Renal pelvis (tissue), 1 donor: ENCODE measurements at regions not wholly inside any gene's neighbourhood (a gene's known extent, or its start where the extent isn't known, plus 50 kb on each side); places are given as distances from the start of the nearest gene placed in this dataset.
A peak's percentile ranks its signal among the peaks of the same experiment; 100 is the strongest.

Experiments used
- DNase-seq: peaks from one replicate; pipeline ENCODE4 v3.0.0-alpha.2; 2013

DNA sequence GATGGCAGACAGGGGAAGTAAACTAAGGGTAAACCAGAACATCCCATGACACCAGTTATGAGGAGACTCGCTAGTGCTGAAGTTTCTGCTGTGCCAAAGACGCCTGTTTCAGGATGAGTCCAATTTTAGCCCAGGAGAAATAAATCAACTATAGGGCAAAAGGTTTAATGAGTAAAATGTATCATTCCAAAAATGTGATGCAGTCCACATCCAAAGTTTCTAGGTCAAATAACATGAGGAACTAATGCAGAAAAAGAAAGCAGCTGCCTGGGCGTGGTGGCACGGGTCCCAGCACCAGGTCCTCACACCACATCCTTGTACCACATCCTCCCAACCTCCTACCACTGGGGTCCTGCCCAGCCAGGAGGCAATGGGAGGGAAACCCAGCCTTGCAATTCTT, 126.9 kb upstream of the CTAGE1 start:
- no peak for DNase-seq

DNA sequence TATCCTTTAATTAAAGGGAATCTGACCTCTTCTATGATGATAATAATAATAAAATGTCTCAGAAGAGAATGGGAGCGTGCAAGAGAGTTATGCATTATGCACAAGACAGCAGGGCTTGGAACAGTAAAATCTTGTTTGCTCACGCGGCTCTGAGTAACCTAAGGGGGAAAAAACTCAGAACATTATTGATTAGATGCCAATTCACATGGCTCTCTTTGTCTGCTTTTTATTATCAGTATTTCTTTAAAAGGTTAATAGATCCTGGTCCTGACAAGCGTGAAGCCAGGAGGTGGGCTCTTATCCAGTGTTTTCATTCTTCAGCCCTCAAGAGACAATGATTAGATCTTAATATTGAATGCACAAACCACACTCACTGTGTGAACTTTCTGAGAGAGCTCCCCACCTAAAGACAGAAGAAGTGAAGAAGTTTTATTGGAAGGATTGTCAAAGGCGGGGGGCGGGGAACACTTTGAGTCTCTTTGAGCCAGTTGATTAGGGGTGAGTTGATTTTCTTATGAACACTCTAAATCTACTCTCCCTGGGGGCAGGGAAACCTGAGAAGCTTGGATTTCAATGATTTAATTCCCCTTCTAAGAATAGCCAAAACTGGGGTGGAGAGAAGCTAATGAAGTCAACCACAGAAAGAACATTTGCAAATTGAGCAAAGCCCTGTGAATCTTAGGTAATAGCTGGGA, 127.5 kb upstream of the CTAGE1 start:
- DNase-seq, result no peak

DNA sequence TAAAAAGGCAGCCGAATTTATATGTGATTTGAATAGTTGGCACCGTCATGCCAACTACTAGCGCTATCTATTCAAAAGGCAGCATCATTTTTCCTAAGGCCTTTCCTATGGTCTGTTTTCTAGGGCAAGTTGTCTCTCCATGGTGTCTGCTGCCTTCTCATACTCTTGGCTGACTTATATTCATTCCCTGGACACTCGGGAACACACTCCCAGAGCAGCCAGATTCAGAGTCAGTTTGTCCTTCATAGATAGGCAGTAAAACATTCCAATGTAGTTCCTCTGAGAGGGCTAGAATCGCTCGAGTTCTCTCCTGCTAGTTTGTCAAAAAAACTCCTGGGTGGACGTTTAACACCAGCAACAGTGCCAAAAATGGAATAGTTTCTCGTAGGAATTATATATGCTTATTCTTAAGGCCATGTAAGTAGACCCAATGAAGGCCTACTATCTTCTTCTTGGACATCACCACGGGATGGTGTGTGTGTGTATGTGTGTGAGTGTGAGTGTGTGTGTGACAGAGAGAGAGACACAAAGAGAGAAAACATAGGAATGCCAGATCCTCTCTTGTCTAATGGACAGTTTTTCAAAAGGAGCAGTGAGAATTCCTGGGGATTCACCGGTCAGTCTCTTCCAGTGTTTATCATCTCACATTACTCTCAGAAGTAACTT, 129.3 kb upstream of the CTAGE1 start:
- DNase-seq, result no peak

GRCh38 chr18:22547807-22548561, 130.3 kb upstream of the CTAGE1 start:
- no peak for DNase-seq

DNA sequence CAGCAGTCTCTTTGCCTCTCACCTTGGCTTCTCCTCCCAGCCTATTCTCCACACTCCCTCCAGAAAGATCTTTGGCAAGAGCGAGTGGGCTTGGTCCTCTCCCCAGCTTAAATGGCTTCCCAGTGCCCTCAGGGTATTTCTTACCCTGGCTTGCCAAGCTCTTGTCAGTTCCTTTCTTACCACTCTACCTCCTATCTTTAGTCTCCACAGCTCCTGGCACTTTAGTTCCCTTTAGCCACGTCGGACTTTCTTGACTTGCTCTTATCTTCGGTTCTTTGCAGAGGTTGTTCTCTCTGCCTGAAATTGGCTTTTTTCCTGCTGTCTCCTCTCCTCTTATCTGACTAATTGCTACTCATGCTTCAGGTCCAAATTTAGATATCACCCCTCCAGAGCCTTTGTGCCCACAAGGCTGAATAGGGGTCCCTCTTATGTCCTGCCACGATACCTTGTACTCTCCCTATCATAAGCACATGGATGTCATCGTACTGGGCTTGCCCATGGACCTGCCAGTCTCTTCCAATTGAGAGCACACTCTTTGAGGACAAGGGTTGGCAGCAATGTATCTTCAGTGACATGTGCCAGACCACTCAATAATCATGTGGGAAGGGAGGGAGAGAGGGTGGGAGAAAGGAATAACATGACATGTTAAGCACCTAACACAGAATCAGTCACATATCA, 131.7 kb upstream of the CTAGE1 start:
- no peak for DNase-seq

DNA sequence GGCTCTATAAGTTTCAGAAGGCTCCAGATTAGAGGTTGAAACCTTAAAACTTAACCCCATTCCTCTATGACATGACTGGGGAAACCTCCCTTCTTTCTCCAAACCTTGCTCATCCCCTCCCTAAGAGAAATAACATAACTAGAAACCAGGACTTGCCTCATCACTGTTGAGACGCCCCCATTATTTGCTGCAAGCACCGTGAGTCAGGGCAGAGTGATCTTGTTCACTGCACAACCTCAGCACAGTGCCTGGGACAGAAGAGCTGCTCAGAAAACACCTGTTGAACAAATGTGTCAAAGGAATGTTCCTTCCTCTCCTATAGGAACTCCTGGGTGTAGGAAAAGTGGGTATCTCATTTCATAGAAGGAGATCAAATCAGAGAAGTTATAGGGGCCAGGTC, 132.7 kb upstream of the CTAGE1 start:
- no peak for DNase-seq

DNA sequence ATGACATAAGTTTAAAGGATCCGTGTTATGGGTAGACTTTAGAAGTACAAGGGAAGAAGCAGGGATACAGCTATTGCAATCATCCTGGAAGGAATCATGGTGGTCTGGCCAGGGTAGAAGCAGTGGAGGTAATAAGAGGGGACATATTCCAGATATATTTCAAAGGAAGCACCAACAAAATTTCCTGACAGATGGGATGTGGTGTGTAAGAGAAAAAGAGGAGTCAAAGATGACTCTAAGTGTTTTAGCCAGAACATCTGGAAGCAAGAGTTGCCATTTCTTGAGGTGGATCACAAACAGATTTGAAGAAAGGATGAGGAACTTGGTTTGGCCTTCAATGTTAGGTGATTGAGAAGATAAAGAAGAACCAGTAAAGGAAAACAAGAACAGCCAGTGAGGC, 133.1 kb upstream of the CTAGE1 start:
- no peak for DNase-seq

GRCh38 chr18:22551536-22552151, 133.9 kb upstream of the CTAGE1 start:
- no peak for DNase-seq

GRCh38 chr18:22552254-22552653, 134.5 kb upstream of the CTAGE1 start:
- no peak for DNase-seq

GRCh38 chr18:22552899-22553460, 135.3 kb upstream of the CTAGE1 start:
- DNase-seq, result no peak

DNA sequence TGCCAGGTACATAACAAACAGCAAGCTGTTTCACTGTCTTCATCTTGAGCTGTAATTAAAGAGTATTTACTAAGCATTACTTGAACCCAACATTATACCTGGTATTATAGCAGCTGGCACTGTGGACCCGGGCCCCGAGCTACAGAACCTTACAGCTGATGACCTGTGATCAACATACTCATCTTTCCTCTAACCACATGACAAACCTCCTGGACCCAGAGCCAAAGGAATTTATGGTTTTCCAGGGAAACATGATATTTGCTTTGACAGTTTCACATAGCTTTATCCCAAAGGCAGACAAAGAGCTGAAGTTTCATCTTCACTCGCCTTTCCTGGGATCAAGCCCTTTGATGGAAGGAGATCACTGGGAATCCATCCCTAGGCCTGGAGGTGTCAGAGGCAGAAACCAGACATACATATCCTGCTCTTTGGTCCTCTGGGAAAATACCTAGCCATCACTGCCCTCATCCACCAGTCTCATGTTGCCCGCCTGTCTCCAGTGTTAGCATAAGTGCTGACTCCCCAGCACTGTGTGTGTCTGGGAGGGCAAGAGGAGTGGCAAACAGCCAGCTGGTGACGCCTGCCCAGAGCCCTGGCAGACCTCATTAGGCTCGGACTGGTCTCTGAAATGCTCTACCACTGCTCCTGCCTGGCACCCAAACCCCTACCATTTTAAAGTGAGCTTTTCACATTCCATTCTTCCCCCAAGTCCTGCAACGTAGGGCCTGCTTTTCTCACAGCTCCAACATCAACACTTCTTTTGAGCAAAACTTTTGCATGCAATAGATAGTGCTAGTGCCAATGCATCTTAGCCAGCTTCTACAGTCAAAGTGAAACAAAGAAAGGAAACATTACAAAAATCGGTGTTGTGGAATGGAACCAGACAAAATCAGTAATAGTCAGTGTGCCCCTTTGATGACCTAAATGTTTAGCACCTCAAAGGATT, 138.8 kb upstream of the CTAGE1 start:
- DNase-seq, result no peak

DNA sequence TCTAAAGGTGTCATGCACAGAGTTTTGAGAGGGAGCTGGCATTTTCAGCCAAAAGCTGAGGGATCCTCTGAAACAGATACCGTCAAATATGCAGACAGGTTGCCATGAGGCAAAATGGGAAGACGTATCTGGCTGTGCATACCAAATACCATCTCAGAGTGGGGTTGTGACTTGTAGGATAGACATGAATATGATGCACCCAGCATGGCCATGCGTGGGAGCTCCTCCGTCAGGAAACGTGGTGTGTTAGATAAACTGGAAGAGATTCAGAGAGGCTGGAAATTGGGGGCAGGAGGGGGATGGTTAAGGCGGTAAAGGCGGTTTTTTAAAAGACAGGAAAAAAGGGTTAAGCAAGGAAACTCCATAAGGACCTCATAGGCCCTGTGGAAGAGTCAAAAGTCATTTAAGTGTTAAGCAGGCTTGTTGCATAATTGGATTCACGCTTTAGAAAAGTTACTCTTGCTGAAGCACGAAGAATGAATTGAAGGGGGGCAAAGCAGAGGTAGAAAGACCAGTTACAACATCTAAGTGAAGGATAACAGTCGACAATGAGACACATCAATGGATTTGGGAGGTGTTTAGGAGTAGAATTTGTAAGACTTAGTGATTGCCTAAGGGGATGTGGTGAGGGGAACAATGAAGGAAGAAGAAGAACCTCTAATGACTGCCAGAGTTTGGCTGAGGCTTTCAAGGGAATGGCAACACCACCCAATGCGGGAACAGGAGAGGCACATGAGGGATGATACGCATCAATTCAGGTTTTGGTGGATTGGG, 139.6 kb upstream of the CTAGE1 start:
- DNase-seq, result no peak

GRCh38 chr18:22558945-22559385, 141.2 kb upstream of the CTAGE1 start:
- peak; percentile 74 for DNase-seq

- peak; percentile 87 for DNase-seq
Measured at GRCh38 chr18:22559414-22560274, 141.9 kb upstream of the CTAGE1 start.

GRCh38 chr18:22560275-22560610, 142.5 kb upstream of the CTAGE1 start:
- DNase-seq, result no peak

GRCh38 chr18:22560797-22561196, 143.1 kb upstream of the CTAGE1 start:
- no peak for DNase-seq

DNA sequence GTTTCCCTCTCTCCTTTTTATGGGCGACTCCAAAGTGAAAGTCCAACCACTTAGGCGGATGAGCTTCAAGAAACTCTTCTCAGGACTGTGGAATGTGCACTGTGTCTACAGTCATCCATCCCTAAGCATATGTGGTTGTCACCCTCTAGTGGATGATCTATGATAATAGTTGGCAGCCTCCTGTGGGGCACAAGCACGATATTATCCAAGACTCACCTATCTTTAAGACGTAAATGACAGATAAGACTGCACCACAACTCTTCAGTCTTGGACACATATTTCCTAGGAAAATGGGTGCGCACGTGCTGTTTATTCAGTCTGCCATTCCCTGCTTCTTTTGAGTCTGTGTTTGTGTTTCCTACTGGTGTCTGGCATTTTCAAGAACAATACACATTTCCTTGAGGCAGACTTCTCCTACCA, 145.5 kb upstream of the CTAGE1 start:
- peak; percentile 76 for DNase-seq

- DNase-seq, result no peak
Measured at GRCh38 chr18:22564036-22564435, 146.3 kb upstream of the CTAGE1 start.
